ENCODE measurements at regions not wholly inside any gene's neighbourhood (a gene's known extent, or its start where the extent isn't known, plus 50 kb on each side); places are given as distances from the start of the nearest gene placed in this dataset.

DNA sequence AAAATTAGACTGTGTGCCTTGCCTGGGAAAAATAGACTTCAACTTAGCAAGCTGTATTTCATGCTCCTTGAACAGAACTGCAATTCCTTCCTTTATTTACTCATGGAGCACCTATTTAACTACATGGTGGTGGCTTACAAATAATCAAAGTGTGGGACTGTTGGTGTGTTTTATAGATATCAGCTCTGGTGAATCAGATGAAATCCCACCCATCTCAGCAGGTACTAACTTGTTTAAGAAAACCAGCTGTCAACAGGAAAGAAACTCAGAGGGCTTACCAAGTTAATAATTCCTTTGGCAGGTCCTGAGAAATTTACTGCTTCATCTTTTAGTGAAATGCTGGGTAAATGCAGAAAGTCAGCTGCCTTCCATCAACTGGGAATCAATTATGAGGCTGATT lies 830.6 kb downstream of the SLC4A3 start:
- no peaks in the 10 kb centered on the region for H3K27me3 ChIP-seq (ENCODE audit: control insufficient read depth in 1 of 2, insufficient read depth in 2 of 2, low read length in 2 of 2)
- ChIA-PET CTCF (no interaction called here), POLR2A (no interaction called here)
- no peak overlapping the region for H3K4me3 ChIP-seq (ENCODE audit: low read length)
- Mint-ChIP-seq H3K27ac (no peak overlapping the region), H3K36me3 (ENCODE audit: low read depth) (no peaks in the 10 kb centered on the region), H3K27me3 (no peaks in the 10 kb centered on the region), H3K9me3 (no peaks in the 10 kb centered on the region), H3K4me3 (no peak overlapping the region), H3K4me1 (ENCODE audit: low read depth) (no peaks in the 10 kb centered on the region)
- H3K4me1 ChIP-seq (ENCODE audit: insufficient read depth, low read length) = no peaks in the 10 kb centered on the region
- intact Hi-C loops (cut with DNase I, micrococcal nuclease) = no loop called here
- H3K9me3 ChIP-seq (ENCODE audit: control insufficient read depth in 1 of 2, insufficient read depth in 1 of 2, low read length in 2 of 2) = no peaks in the 10 kb centered on the region
- ATAC-seq (ENCODE audit: poor library complexity) (no peak), DNase-seq (no peak)
- TF ChIP-seq CTCF (IDR thresholded peaks at IDR 0.05) = no peak
- no peak overlapping the region for H3K27ac ChIP-seq (ENCODE audit: low read depth in 1 of 2, low read length in 2 of 2)
- H3K36me3 ChIP-seq (ENCODE audit: insufficient read depth, low read length) = no peaks in the 10 kb centered on the region

GRCh38 chr2:220460257-220460985 lies 833.0 kb downstream of the SLC4A3 start:
- CTCF ChIA-PET = no interaction called here
- Mint-ChIP-seq H3K36me3 (ENCODE audit: low read depth) (no peaks in the 10 kb centered on the region), H3K27ac (no peak overlapping the region), H3K4me1 (ENCODE audit: low read depth) (no peaks in the 10 kb centered on the region), H3K4me3 (no peak overlapping the region), H3K27me3 (no peaks in the 10 kb centered on the region), H3K9me3 (no peaks in the 10 kb centered on the region)
- POLR2A ChIA-PET = no interaction called here
- DNase-seq (no peak), ATAC-seq (ENCODE audit: poor library complexity) (no peak)
- Histone ChIP-seq H3K27me3 (ENCODE audit: control insufficient read depth in 1 of 2, insufficient read depth in 2 of 2, low read length in 2 of 2) (no peaks in the 10 kb centered on the region), H3K36me3 (ENCODE audit: insufficient read depth, low read length) (no peaks in the 10 kb centered on the region), H3K27ac (ENCODE audit: low read depth in 1 of 2, low read length in 2 of 2) (no peak overlapping the region), H3K4me3 (ENCODE audit: low read length) (no peak overlapping the region), H3K4me1 (ENCODE audit: insufficient read depth, low read length) (no peaks in the 10 kb centered on the region), H3K9me3 (ENCODE audit: control insufficient read depth in 1 of 2, insufficient read depth in 1 of 2, low read length in 2 of 2) (no peaks in the 10 kb centered on the region)
- intact Hi-C loops (cut with DNase I, micrococcal nuclease) = no loop called here
- no peak for TF ChIP-seq CTCF (IDR thresholded peaks at IDR 0.05)

DNA sequence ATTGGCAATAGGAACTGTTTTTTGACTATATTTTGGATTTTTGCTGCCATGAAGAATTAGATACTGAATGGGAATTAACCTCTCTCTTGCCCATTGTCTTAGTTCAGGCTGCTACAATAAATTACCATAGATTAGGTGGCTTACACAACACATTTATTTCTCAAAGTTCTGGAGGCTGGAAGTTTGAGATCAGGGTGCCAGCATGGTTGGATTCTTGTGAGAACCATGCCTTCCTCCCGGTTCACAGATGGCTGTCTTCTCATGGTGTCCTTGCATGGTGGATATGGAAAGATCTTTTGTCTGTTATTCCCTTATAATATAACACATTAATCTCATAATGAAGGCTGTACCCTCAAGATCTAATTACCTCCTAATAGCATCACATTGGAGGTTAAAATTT lies 836.4 kb downstream of the SLC4A3 start:
- H3K4me3 ChIP-seq (ENCODE audit: low read length) = no peak overlapping the region
- Mint-ChIP-seq H3K4me1 (ENCODE audit: low read depth) (no peaks in the 10 kb centered on the region), H3K27ac (no peak overlapping the region), H3K9me3 (no peaks in the 10 kb centered on the region), H3K36me3 (ENCODE audit: low read depth) (no peaks in the 10 kb centered on the region), H3K4me3 (no peak overlapping the region), H3K27me3 (peaks cover 7% of the 10 kb centered on the region)
- TF ChIP-seq CTCF (IDR thresholded peaks at IDR 0.05) = no peak
- ATAC-seq (ENCODE audit: poor library complexity) (no peak), DNase-seq (no peak)
- H3K36me3 ChIP-seq (ENCODE audit: insufficient read depth, low read length) = no peaks in the 10 kb centered on the region
- no peak overlapping the region for H3K27ac ChIP-seq (ENCODE audit: low read depth in 1 of 2, low read length in 2 of 2)
- ChIA-PET POLR2A (no interaction called here), CTCF (no interaction called here)
- H3K27me3 ChIP-seq (ENCODE audit: control insufficient read depth in 1 of 2, insufficient read depth in 2 of 2, low read length in 2 of 2) = no peaks in the 10 kb centered on the region
- no peaks in the 10 kb centered on the region for H3K4me1 ChIP-seq (ENCODE audit: insufficient read depth, low read length)
- H3K9me3 ChIP-seq (ENCODE audit: control insufficient read depth in 1 of 2, insufficient read depth in 1 of 2, low read length in 2 of 2) = no peaks in the 10 kb centered on the region
- intact Hi-C loops (cut with DNase I, micrococcal nuclease) = no loop called here
